ENCODE measurements at regions not wholly inside any gene's neighbourhood (a gene's known extent, or its start where the extent isn't known, plus 50 kb on each side); places are given as distances from the start of the nearest gene placed in this dataset.
"Not testable (repeated sequence)": the region's sequence is repeated elsewhere in the genome, so short reads cannot be mapped to it uniquely, and the experiment has no call there.

- not testable (repeated sequence) for H3K27ac ChIP-seq (ENCODE audit: low read depth, low read length)
- 54 to 69% (median 59%) methylated on average over 9 of the region's 9 CpGs for WGBS, 3 donors
Observed at GRCh38 chr16:21513337-21513741, 86.0 kb upstream of the METTL9 start.

DNA sequence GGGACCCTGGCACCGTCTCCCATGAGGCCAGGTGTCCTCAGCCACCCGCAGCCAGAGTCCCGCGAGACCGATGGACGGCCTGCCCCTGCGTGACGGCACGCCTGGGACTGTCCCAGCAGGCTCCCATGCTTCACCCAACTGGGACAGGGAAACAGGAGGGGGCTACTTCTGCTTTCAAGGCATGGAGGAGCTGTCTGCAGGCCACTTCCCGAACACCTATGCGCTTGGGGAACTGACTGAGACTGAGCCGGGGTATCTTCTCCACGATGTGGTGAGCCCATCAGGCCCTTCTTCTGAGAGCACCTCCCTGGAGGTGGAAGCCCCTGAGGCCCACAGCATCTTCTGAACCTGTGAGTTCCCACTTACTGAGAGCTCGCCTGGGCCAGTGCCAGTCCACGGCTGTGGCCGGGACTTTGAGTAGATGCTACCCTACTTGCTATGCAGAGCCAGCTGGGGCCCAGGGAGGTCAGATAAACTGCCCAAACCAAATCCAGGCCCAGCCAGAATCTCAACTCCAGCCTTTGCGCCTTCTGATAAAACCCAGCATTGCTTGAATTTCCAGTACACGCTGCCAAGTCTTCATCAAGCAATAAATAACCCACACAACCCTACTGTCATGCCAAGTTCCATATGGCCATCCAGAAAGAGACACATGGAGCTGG lies 85.4 kb upstream of the METTL9 start:
- 58 to 71% (median 69%) methylated on average over 18 of the region's 18 CpGs for WGBS, 3 donors
- not testable (repeated sequence) for H3K27ac ChIP-seq (ENCODE audit: low read depth, low read length)

DNA sequence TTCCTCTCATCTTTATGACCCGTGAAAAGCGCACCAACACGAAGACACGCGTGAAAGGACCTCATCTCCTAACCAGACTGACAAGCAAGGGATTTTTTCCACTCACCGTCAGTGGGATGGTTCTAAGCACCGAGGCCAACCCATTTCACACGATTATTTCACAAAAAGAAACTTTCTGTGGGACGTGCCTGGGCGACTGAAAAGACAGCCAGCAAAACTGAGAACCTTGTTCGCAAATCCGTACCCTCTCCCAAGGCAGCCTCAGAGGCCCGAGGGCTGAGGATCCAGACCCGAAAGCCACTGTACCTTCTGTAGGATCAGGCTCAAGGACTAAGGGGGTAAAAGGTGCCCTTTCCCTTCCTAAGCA lies 84.9 kb upstream of the METTL9 start:
- H3K27ac ChIP-seq (ENCODE audit: low read depth, low read length): not testable (repeated sequence)
- 69 to 88% (median 78%) methylated on average over 14 of the region's 14 CpGs for WGBS, 3 donors

DNA sequence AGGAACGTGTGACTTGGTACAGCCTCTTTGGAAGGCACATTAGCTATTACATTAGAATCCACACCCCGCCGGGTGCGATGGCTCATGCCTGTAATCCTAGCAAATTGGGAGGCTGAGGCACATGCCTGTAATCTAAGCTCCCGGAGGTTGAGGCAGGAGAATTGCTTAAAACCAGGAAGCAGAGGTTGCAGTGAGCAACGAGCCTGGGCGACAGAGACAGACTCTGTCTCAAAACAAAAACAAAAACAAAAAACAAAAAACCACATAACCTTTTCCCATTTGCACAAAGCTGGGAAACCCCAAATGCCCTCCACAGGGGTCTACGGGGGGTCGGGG lies 82.7 kb upstream of the METTL9 start:
- 47 to 67% (median 54%) methylated on average over 8 of the region's 9 CpGs for WGBS, 3 donors
- H3K27ac ChIP-seq (ENCODE audit: low read depth, low read length): not testable (repeated sequence)

- H3K27ac ChIP-seq (ENCODE audit: low read depth, low read length): not testable (repeated sequence)
- 82 to 87% (median 83%) methylated on average over 10 of the region's 10 CpGs for WGBS, 3 donors
Observed at GRCh38 chr16:21517263-21517662, 82.1 kb upstream of the METTL9 start.

DNA sequence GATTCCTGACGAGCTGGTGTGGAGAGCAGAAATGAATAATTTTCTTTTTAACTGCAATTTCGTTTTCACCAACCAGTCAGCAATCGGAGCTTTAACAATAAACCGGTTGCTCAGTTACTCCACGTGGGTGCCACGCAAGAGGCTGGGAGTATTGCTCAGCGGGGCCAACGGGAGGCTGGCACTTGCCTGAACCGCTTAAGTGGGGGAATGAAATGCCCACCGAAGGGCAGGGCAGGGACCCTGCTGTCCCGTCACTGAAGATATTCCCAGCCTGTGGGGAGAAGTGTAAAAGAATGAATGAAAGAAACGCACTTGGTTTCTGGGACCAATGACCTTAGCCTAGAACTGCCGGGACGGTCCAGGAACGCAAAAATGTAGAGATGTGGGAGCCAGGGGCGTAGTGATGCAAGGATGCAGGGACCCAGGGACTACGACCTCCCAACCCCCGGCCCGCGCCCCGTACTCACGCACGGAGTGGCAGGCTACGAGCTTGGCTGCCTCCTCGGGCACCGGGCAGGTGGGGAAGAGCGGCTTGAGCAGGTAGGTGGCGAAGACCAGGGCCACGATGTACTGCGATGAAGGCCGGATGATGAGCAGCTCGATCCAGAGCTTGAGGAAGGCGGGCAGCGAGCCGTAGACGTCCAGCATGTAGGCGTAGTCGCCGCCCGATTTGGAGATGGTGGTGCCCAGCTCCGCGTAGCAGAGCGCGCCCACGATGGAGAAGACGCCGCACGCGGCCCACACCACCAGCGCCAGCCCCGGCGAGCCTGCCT lies 79.8 kb upstream of the METTL9 start:
- WGBS, 3 donors: 0 to 5% (median 0%) methylated on average over 39 to 46 of the region's 52 CpGs

DNA sequence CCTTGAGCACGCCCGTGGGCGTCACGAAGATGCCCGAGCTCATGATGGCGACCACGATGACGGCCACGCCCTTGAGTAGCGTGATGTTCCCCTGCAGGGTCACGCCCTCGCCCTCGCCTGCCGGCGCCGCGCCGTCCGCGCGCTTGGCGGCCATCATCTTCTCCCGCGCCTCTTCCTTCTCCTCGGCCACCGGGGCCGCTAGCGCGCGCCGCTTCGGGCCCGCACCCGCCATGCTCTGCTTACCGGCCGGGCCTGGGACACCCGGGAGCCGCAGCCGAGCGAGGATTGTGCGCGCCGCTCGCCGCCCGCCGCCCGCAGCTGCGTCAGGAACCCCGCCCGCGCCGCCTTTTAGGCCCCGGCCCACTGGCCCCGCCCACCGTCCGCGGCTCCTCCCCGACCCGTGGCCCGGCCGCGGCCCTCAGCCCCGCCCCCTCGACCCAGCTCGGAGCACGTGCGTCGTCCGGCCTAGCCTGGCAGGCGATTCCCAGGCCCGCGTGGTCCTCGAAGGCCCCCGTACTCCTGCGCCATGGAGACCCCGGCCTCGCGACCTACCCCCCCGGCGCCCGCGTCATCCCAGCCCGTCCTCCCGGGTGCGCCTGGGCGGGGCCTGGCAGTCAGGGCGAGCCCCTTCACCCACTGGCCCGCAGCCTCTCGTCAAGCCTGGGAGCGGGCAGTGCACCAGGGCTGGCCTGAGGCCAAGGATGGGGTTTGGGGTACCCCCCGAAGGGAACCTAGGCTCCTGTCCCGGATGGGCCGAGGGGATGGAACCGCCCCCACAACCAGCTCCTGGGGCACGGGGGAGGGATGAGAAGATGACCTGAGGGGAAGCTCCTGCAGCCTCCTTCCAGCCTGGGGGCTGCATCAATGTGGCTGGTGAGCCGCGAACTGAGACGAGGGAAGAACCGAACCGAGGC lies 79.0 kb upstream of the METTL9 start:
- 4% methylated on average over 93 to 98 of the region's 101 CpGs for WGBS, 3 donors
- H3K27ac ChIP-seq (ENCODE audit: low read depth, low read length): peak overlapping the region; percentile 83

More for the DNA sequence above, 79.8 kb upstream of the METTL9 start:
- not testable (repeated sequence) for H3K27ac ChIP-seq (ENCODE audit: low read depth, low read length)

- WGBS, 3 donors: 72 to 86% (median 84%) methylated on average over 7 of the region's 8 CpGs
- not testable (repeated sequence) for H3K27ac ChIP-seq (ENCODE audit: low read depth, low read length)
Observed at GRCh38 chr16:21521048-21521389, 78.4 kb upstream of the METTL9 start.

GRCh38 chr16:21521390-21522143 lies 77.8 kb upstream of the METTL9 start:
- 56 to 60% (median 58%) methylated on average over 24 of the region's 24 CpGs for WGBS, 3 donors
- H3K27ac ChIP-seq (ENCODE audit: low read depth, low read length): not testable (repeated sequence)

DNA sequence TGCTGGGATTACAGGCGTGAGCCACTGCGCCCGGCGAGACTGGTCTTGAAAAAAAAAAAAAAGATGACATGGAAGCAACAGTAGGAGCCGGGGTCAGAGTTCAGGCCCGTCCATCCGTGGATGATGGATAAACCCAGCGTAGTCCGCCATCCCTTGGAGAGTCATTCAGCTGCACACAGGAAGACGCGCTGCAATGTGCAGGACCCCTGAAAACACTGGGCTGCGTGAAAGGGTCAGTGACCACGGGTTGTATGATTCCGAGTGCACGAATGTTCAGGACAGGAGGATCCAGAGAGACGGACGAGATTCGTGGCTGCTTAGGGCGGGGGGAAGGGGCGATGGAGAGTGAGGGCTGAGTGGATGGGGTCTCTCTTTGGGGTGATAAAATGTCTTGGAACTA lies 76.5 kb upstream of the METTL9 start:
- H3K27ac ChIP-seq (ENCODE audit: low read depth, low read length): not testable (repeated sequence)
- 90 to 93% (median 91%) methylated on average over 20 of the region's 20 CpGs for WGBS, 3 donors

- WGBS, 3 donors: 83 to 94% (median 93%) methylated on average over 17 of the region's 17 CpGs
Observed at GRCh38 chr16:21523411-21524067, 75.8 kb upstream of the METTL9 start.

DNA sequence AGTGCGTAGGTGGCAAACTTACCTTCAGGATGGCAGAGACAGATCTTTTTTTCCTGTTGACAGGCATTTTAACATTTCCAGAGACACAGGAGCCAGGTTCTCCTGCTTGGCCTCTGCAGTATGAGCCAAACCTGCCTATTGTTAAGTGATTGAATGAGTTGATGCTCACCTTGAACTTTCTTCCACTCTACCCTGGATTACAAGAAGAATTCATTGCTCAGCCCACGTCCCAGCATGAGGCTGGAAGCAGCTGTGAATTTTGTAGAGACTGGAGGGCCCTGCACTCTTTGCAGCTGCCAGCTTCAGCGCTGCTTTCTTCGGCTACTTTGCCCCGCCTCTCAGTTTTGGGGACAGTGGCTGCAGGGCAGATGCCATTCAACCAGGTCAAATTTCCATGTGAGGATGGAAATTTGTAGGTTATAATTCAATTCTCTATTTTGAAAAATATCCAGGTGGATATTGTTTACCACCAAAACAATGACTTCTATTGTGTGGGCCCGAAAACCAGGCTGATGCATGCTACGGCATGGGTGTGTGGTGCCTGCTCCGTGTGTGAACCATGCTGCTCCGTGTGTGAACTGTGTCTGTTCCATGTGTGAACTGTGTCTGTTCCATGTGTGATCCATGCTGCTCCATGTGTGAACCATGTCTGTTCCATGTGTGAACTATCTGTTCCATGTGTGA lies 75.2 kb upstream of the METTL9 start:
- no peak overlapping the region for H3K27ac ChIP-seq (ENCODE audit: low read depth, low read length)
- 87 to 94% (median 91%) methylated on average over 9 of the region's 9 CpGs for WGBS, 3 donors

More at GRCh38 chr16:21523411-21524067, 75.8 kb upstream of the METTL9 start:
- no peak overlapping the region for H3K27ac ChIP-seq (ENCODE audit: low read depth, low read length)

GRCh38 chr16:21524752-21525028 lies 74.7 kb upstream of the METTL9 start:
- WGBS, 3 donors: 97 to 100% (median 100%) methylated on average over 1 of the region's 1 CpG
- not testable (repeated sequence) for H3K27ac ChIP-seq (ENCODE audit: low read depth, low read length)

DNA sequence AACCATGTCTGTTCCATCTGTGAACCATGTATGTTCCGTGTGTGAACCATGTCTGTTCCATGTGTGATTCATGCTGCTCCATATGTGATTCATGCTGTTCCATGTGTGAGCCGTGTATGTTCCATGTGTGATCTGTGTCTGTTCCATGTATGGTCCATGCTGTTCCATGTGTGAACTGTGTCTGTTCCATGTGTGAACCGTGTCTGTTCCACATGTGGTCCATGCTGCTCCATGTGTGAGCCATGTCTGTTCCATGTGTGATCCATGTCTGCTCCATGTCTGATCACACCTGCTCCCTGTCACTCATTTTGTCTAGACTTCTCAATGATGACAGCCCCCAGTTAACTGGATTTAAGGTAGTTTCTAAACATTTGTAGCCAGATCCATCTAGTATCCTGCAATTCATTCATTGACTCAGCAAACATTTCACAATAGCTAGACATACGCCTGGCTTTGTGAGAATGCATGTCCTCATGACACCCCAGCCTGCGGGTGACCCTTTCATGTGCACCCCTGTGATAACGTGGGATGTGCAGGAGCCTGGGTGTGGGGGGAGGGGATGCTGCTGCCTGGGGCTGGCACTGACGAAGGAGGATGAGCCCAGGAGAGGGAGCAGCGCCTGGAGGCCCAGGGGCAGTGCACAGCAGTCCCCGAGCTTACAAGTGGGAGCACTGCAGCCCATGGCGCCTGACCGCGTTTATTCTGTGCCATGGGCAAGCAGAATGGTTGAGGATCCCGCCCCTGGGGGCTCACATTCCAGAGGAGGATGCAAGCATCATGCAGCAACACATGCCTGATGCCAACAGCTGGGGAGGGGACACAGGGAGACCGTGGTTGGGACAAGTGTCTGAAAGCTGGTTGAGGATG lies 74.1 kb upstream of the METTL9 start:
- H3K27ac ChIP-seq (ENCODE audit: low read depth, low read length): not testable (repeated sequence)
- WGBS, 3 donors: 56 to 70% (median 62%) methylated on average over 14 of the region's 14 CpGs

- WGBS, 3 donors: 68 to 74% (median 71%) methylated on average over 21 of the region's 21 CpGs
Observed at GRCh38 chr16:21525956-21526922, 73.1 kb upstream of the METTL9 start.

More at GRCh38 chr16:21525956-21526922, 73.1 kb upstream of the METTL9 start:
- H3K27ac ChIP-seq (ENCODE audit: low read depth, low read length): not testable (repeated sequence)
